Motor neuron (in vitro differentiated cells): ENCODE measurements at regions not wholly inside any gene's neighbourhood (a gene's known extent, or its start where the extent isn't known, plus 50 kb on each side); places are given as distances from the start of the nearest gene placed in this dataset.

Experiments used
- ATAC-seq, 8 experiments: fragments of 200-7000 bp; cut with Tn5 transposase; replicated peaks in 6 of 8; 2 replicates each; pipeline ENCODE4 v1.8.0; 2021; ENCODE audit warnings: mild to moderate bottlenecking in 8 of 8, moderate library complexity in 8 of 8
- H3K27ac ChIP-seq, 2 donors: fragments of 250-450 bp; sonication (Bioruptor Pico); 2 replicates each; pipeline ENCODE4 v1.9.0; 2021; ENCODE audit warnings: antibody characterized with exemption in 2 of 2, mild to moderate bottlenecking in 2 of 2, moderate library complexity in 1 of 2
- H3K4me1 ChIP-seq, 2 donors: fragments of 250-450 bp; sonication (Bioruptor Pico); replicated peaks in 1 of 2; 2 replicates each; pipeline ENCODE4 v1.6.1; 2021; ENCODE audit warnings: antibody characterized with exemption in 2 of 2, mild to moderate bottlenecking in 2 of 2, moderate library complexity in 1 of 2
- H3K4me3 ChIP-seq, 5 donors: fragments of 250-450 bp; sonication (Bioruptor Pico); 2 replicates each; pipeline ENCODE4 v1.9.0; 2021; ENCODE audit warnings: antibody characterized with exemption in 5 of 5, mild to moderate bottlenecking in 5 of 5, moderate library complexity in 4 of 5
- WGBS, 10 experiments: fragments of 450-650 bp; shearing (Covaris generic); methylation state at CpG; one replicate each; pipeline ENCODE4 v1.0.0; 2022; 5-methylcytosine and 5-hydroxymethylcytosine counted together
- in situ Hi-C, 9 experiments: fragments of 400-800 bp; cut with MboI; loops; one replicate each; pipeline ENCODE4 v1.15.0; 2021; ENCODE audit warnings: low sequenced_read_pairs in 9 of 9, low pct_unique_long_range_greater_than_20kb in 2 of 9; ENCODE audit not compliant: unreplicated experiment in 9 of 9

DNA sequence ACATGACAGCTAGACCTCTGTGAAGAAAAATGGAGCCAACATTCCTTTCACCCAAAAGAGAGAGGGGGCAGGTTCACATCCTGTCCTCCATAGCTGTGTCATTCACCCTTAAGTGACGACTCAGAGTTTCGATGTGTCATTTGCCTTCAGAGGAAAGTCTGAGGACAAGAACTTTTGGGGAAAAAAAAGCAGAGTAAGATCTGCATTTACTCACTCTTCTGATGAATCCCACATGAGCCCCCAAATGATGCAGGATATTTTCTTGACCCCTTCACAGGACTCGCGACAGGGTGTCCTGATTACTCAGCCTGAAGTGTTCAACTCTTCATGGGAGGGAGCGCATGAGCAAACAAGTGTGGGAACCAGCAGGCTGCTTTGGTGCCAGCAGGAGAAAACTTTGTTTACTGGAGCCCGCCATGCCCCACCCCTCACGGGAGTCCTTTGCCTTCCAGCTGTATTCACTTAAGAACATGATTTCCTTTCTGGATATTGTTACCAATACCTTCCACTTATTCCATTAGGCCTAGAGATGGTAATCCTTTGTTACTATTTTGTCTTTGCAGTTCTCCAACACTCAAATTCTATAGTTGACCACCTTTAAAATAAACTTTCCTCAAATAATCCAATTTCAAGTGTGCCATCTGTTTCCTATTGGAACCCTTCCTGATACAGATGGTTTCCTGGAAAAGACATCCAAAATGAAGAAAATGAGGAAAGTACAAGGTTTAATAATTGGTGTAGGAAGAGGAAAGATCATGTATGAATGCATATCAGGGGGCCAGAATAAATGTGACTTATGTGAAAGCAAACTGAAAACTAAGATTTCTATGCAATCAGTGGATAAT lies 729.8 kb downstream of the FAM181B start:
- Histone ChIP-seq H3K4me3 (no peak overlapping the region), H3K27ac (no peak overlapping the region), H3K4me1 (no peaks in the 10 kb centered on the region)
- in situ Hi-C loops: no loop called here
- WGBS, 10 experiments: 0 to 100% (median 73%) methylated on average over 1 to 7 of the region's 7 CpGs; no CpG with 5 or more reads in 1 of the 10 experiments
- peak in 1 of 8 experiments; percentile 54 for ATAC-seq

DNA sequence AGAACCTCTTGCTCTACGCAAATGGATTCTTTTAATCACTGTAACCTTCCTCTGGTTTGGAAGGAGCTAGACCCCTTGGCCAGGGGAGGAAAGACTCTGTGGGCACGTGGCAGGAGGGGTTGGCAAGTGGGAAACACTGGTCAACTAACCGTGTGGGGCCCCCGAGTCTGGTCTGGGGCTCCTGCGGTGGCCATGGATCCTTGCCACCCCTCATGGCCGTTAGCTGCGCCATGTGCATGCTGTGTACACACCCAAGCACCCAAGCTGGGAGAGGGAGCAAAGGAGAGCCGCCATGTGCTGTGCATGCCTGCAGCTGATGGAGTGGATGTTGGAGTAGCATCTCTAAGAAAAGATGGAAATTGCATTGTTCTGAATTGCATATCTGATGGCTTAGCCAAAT lies 730.6 kb downstream of the FAM181B start:
- in situ Hi-C loops: no loop called here
- ATAC-seq: no peak
- 0 to 100% (median 90%) methylated on average over 1 to 5 of the region's 8 CpGs; no CpG with 5 or more reads in 4 of the 10 experiments for whole genome bisulfite sequencing, 10 experiments
- H3K4me1 ChIP-seq: no peaks in the 10 kb centered on the region
- no peak overlapping the region for H3K4me3 ChIP-seq
- H3K27ac ChIP-seq: no peak overlapping the region

DNA sequence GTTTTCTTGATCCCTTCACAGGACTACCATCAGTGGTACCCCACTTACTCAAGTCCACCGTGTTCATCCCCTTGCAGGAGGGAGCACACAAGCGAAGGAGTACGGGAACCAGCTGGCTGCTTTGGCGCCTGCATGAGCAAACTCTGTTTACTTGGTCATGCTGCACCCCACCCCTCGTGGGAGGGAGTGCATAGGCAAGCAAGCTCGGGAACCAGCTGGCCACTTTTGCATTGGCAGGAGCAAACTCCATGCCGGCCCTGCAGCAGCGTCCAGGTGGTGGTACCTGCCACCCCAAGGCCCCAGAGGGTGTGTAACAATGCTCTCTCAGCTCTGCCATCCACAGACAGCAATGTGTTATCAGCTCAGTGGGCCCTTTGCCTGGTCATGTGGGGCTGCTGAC lies 737.8 kb downstream of the FAM181B start:
- in situ Hi-C loops: no loop called here
- Histone ChIP-seq H3K4me1 (no peaks in the 10 kb centered on the region), H3K27ac (no peak overlapping the region), H3K4me3 (no peak overlapping the region)
- ATAC-seq: no peak
- 50 to 90% (median 75%) methylated on average over 2 to 7 of the region's 8 CpGs; no CpG with 5 or more reads in 5 of the 10 experiments for WGBS, 10 experiments

DNA sequence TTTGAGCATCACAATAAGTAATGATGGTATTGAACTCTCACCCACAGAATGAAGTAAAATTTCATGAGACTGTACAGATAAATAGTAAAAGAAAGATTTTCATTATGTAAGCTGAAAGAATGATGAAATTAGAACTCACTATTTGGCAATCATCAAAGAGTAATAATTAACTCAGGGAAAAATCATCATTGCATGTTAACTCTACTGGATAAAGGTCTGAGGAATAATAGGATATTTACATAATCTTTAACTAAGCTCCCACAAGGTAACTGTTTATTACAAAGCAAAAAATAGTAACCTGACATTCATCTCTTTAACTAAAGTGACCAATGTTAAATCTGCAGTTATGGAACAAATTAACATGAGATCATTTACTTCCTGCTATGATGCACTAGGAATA lies 739.9 kb downstream of the FAM181B start:
- no peak for ATAC-seq
- Histone ChIP-seq H3K27ac (no peak overlapping the region), H3K4me3 (no peak overlapping the region), H3K4me1 (peaks cover 0 to 2% of the 10 kb centered on the region in 2 donors)
- in situ Hi-C loops: no loop called here

DNA sequence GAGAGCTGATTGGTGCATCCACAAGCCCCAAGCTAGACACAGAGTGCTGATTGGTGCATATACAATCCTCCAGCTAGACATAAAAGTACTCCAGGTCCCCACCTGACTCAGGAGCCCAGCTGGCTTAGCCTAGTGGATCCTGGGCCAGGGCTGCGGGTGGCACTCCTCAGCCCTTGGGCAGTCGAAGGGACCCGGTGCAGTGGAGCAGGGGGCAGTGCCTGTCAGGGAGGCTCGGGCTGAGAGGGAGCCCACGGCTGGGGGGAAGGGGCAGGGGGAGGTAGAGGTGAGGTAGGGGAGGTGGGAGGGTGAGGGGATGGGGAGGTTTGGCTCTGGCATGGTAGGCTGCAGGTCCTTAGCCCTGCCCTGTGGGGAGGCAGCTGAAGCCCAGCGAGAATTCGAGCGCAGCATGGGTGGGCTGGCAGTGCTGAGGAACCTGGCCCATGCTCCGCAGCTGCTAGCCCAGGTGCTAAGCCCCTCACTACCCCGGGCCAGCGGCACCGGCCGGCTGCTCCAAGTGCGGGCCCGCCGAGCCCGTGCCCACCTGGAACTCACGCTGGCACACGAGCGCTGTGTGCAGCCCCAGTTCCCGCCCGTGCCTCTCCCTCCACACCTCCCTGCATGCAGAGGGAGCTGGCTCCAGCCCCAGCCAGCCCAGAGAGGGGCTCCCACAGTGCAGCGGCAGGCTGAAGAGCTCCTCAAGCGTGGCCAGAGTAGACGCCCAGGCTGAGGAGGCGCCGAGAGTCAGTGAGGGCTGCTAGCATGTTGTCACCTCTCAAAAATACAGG lies 742.8 kb downstream of the FAM181B start:
- in situ Hi-C loops: no loop called here
- Histone ChIP-seq H3K4me1 (peaks cover 12 to 14% of the 10 kb centered on the region in 2 donors), H3K27ac (no peak overlapping the region), H3K4me3 (no peak overlapping the region)
- no peak for ATAC-seq
- WGBS, 10 experiments: 76 to 97% (median 87%) methylated on average over 2 to 6 of the region's 27 CpGs; no CpG with 5 or more reads in 5 of the 10 experiments

DNA sequence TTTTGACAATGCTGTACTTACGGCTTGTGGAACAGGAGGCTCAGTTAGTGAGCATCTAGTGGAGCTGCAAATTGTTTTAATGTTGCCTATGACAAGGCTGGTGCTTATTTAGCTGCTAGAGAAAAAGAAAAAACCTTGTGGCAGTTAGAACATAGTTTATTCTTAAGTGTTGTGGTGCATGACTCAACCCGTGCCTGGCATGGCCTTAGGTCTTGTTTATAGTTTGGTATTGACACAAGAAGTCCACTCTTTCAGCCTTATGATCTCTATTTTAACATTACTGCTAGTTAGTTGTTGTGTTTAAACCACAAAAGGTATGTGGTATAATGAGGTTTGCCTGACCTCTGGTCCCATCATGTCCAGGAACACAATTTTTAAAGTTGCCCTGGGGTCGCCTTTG lies 744.6 kb downstream of the FAM181B start:
- H3K27ac ChIP-seq: no peak overlapping the region
- no peak overlapping the region for H3K4me3 ChIP-seq
- WGBS, 10 experiments: 10 to 89% (median 81%) methylated on average over 1 to 3 of the region's 3 CpGs; no CpG with 5 or more reads in 1 of the 10 experiments
- H3K4me1 ChIP-seq: peaks cover 12 to 14% of the 10 kb centered on the region in 2 donors
- in situ Hi-C loops: no loop called here
- peak in 1 of 8 experiments; percentile 33 for ATAC-seq

DNA sequence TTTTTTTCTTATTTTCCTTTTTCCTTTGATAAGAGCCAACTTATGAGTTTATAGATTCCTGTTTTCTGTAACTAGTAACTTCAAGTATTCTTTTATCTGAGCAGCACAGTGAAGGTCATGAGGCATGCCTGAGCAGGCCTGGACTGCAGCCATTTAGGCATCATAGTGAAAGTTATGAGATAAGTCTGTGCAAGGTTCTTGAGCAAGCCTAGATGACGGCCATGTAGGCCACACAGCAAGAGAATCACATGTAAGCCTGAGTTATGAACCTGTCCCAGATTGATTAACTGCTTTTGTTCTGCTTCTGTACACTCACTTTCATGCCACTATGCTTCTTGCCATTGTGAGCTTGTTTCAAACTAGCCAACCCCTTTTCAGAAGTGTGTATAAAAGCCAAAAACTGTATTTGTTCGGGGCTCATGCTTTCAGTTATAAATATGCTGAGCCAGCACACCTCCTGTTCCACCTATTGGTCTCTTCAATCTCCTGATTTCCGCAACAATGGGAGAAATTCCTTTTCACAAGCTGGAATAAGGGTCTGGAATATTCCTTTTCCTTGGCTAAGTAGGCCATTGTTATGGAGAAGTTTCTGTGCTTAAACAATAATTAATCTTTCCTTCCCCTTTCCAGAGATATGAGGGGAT lies 745.7 kb downstream of the FAM181B start:
- peak in 5 of 8 experiments; percentile 50 to 85 (median 70) for ATAC-seq
- WGBS, 10 experiments: 8 to 83% (median 42%) methylated on average over 1 to 3 of the region's 3 CpGs; no CpG with 5 or more reads in 1 of the 10 experiments

DNA sequence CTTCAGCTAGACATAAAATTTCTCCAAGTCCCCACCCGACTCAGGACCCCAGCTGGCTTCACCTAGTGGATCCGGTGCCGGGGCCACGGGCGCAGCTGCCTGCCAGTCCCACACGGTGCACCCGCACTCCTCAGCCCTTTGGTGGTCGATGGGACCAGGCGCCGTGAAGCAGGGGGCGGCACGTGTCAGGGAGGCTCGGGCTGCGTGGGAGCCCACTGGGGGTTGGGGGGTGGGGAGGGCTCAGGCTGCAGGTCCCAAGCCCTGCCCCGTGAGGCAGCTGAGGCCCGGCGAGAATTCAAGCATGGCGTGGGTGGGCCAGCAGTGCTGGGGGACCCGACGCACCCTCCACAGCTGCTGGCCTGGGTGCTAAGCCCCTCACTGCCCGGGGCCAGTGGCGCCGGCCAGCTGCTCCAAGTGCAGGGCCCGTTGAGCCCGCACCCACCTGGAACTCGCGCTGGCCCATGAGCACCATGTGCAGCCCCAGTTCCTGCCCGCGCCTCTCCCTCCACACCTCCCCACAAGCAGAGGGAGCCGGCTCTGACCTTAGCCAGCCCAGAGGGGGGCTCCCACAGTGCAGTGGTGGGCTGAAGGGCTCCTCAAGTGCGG lies 747.0 kb downstream of the FAM181B start:
- in situ Hi-C loops: no loop called here
- Histone ChIP-seq H3K27ac (no peak overlapping the region), H3K4me1 (peaks cover 12 to 14% of the 10 kb centered on the region in 2 donors), H3K4me3 (no peak overlapping the region)
- WGBS, 10 experiments: 17 to 100% (median 56%) methylated on average over 1 to 6 of the region's 31 CpGs; no CpG with 5 or more reads in 6 of the 10 experiments
- ATAC-seq: no peak

More for the DNA sequence above, 745.7 kb downstream of the FAM181B start:
- H3K27ac ChIP-seq: no peak overlapping the region
- in situ Hi-C loops: no loop called here
- H3K4me3 ChIP-seq: no peak overlapping the region
- peaks cover 12 to 14% of the 10 kb centered on the region in 2 donors for H3K4me1 ChIP-seq

DNA sequence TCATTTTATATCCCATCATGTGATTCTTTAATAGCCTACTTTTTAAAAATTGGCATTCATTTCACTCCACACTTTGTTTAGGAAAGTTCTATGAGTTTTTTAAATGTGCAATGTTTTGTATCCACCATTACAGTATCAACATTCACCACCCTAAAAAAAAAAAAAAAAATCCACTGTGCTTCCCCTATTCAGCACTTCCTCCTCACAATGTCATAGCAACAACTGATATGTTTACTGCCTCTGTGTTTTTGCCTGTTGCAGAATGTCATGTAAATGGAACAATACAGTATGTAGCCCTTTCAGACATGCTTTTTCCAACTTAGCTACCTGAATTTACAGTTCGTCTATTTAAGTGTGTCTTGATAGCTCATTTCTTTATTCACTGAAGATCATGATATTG lies 754.2 kb downstream of the FAM181B start:
- ATAC-seq: no peak
- Histone ChIP-seq H3K4me1 (no peaks in the 10 kb centered on the region), H3K27ac (no peak overlapping the region), H3K4me3 (no peak overlapping the region)
- in situ Hi-C loops: no loop called here
- 0 to 100% (median 68%) methylated on average over 1 of the region's 1 CpG for WGBS, 10 experiments

DNA sequence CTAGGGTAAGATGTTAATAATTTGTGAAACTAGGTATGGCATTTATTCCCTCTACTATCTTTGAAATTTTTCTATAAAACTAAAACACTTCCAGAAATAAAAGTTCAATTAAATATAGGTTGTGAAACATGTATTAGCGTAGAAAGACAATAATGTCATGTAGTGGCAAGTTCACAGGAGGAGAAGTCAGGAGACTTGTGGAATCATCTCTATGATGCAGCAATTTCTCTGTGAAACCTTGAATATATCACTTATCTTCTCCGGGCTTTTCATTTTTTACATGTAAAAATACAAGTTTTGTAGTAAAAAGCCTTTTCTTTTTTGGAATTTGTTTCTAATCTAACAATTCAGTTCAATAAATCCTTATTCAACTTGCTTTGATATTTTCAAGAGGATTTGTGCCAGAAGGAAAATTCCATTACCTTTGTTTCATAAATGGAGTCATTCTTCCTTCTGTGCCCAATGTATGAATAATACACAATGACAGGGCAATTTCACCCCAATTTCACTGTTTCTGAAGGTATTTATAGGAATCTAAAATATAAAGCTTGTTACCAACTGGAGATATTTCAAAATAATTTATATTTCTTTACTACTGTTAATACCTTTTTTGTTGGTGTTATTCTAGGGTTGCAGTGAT lies 758.3 kb downstream of the FAM181B start:
- 15 to 100% (median 86%) methylated on average over 1 to 2 of the region's 2 CpGs for WGBS, 10 experiments
- no peak for ATAC-seq
- in situ Hi-C loops: no loop called here

DNA sequence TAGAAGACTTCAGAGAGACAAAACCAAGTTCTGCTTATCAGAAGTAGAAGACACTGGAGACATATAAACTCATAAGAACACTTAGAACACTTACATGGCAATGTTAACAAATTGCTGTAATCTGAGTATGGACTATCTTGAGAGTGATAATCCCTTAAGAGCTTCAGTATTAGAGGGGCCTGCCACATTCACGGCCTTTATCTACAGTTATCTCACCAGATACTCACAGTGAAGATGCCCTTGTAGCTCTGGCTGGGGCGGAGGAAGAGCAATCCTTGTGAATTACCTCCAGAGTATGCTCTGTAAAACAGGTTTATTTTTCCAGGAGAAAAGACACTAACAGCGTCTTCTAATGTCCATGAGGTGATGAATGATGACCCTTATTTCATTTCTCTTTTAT lies 762.8 kb downstream of the FAM181B start:
- no peak overlapping the region for H3K27ac ChIP-seq
- ATAC-seq: no peak
- in situ Hi-C loops: no loop called here
- H3K4me1 ChIP-seq: no peaks in the 10 kb centered on the region
- no peak overlapping the region for H3K4me3 ChIP-seq
- 24 to 100% (median 83%) methylated on average over 1 to 3 of the region's 3 CpGs; no CpG with 5 or more reads in 1 of the 10 experiments for WGBS, 10 experiments

More for the DNA sequence above, 758.3 kb downstream of the FAM181B start:
- Histone ChIP-seq H3K4me3 (no peak overlapping the region), H3K4me1 (no peaks in the 10 kb centered on the region), H3K27ac (no peak overlapping the region)

DNA sequence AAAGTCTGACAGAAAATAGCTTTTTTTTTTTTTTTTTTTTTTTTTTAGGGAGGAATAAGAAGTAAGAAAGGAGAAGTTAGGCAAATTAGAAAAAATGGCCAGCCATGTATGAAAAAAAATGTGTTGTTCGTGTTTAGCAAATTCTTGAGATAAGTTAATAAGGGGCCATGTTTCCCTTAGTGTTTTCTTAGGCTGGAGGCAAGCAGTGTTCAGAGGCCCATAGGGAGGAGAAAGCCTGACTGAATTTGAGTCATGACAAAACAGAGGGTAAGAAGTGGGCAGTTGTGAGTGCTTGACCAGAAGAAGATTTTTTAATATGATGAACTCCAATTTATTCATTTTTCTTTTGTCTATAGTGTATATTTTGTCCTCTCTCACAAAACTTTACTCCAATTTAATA lies 766.4 kb downstream of the FAM181B start:
- Histone ChIP-seq H3K4me1 (no peaks in the 10 kb centered on the region), H3K27ac (no peak overlapping the region), H3K4me3 (no peak overlapping the region)
- in situ Hi-C loops: no loop called here
- ATAC-seq: no peak
- 9 to 90% (median 67%) methylated on average over 1 of the region's 1 CpG; no CpG with 5 or more reads in 3 of the 10 experiments for WGBS, 10 experiments
